Epithelial cell of proximal tubule (primary cell): ENCODE measurements at regions not wholly inside any gene's neighbourhood (a gene's known extent, or its start where the extent isn't known, plus 50 kb on each side); places are given as distances from the start of the nearest gene placed in this dataset.
"Not testable (repeated sequence)": the region's sequence is repeated elsewhere in the genome, so short reads cannot be mapped to it uniquely, and the experiment has no call there.

ENCODE experiments used
- DNase-seq: peaks from one replicate; pipeline ENCODE4 v3.0.0-alpha.2; 2011; ENCODE audit warnings: low read depth
- H3K4me3 ChIP-seq: 2 replicates; pipeline ENCODE4 v1.5.1; 2011; ENCODE audit warnings: low read depth, mild to moderate bottlenecking, low read length
- CTCF ChIP-seq: conservative IDR thresholded peaks from 2 replicates; pipeline ENCODE4 v1.5.1; 2012; ENCODE audit warnings: low read depth, mild to moderate bottlenecking, low read length

GRCh38 chr2:125747165-125747425 is 908.9 kb upstream of the GYPC start:
- no peak overlapping the region for H3K4me3 ChIP-seq
- DNase-seq, result no peak
- no peak for TF ChIP-seq CTCF

GRCh38 chr2:125756431-125756830 is 899.5 kb upstream of the GYPC start:
- DNase-seq, result no peak
- no peak for TF ChIP-seq CTCF
- H3K4me3 ChIP-seq, result no peak overlapping the region

GRCh38 chr2:125796784-125797183 is 859.2 kb upstream of the GYPC start:
- no peak for TF ChIP-seq CTCF
- H3K4me3 ChIP-seq, result no peak overlapping the region
- DNase-seq, result no peak

- DNase-seq, result no peak
- H3K4me3 ChIP-seq, result no peak overlapping the region
- TF ChIP-seq CTCF, result no peak
Observed at GRCh38 chr2:125797192-125797591, 858.8 kb upstream of the GYPC start.

GRCh38 chr2:125822746-125823145 is 833.2 kb upstream of the GYPC start:
- no peak for TF ChIP-seq CTCF
- no peak for DNase-seq
- no peak overlapping the region for H3K4me3 ChIP-seq

- not testable (repeated sequence) for DNase-seq, H3K4me3 ChIP-seq
Observed at GRCh38 chr2:125825781-125826180, 830.2 kb upstream of the GYPC start.

GRCh38 chr2:125837128-125837527 is 818.8 kb upstream of the GYPC start:
- no peak for DNase-seq
- no peak for TF ChIP-seq CTCF

GRCh38 chr2:125837611-125838010 is 818.3 kb upstream of the GYPC start:
- TF ChIP-seq CTCF, result no peak
- no peak overlapping the region for H3K4me3 ChIP-seq
- no peak for DNase-seq

More at GRCh38 chr2:125837128-125837527, 818.8 kb upstream of the GYPC start:
- H3K4me3 ChIP-seq, result no peak overlapping the region
